Thoracic aorta (tissue), 2 donors: ENCODE measurements at regions not wholly inside any gene's neighbourhood (a gene's known extent, or its start where the extent isn't known, plus 50 kb on each side); places are given as distances from the start of the nearest gene placed in this dataset.

Experiments
- ATAC-seq: fragments of 150-250 bp; one replicate; pipeline ENCODE4 v1.8.0; 2017; ENCODE audit warnings: low read depth; ENCODE audit not compliant: insufficient number of reproducible peaks, low FRiP score
- DNase-seq: peaks from one replicate; pipeline ENCODE4 v3.0.0-alpha.2; 2020; ENCODE audit warnings: low spot score
- H3K27ac ChIP-seq, 2 donors: fragments of 200-600 bp; sonication (generic); 1 replicate in 1 of 2; 2 replicates in 1 of 2; pipeline ENCODE4 v1.5.1; 2016; ENCODE audit warnings: mild to moderate bottlenecking in 2 of 2, moderate library complexity in 2 of 2
- H3K27me3 ChIP-seq: fragments of 200-600 bp; sonication (generic); replicated peaks from 2 replicates; pipeline ENCODE4 v1.6.0; 2016; ENCODE audit warnings: mild to moderate bottlenecking; ENCODE audit not compliant: insufficient read depth
- H3K36me3 ChIP-seq: fragments of 200-600 bp; sonication (generic); one replicate; pipeline ENCODE4 v1.5.1; 2016
- H3K4me1 ChIP-seq, 2 donors: fragments of 200-600 bp; sonication (generic); 1 replicate in 1 of 2; 2 replicates in 1 of 2; pipeline versions ENCODE4 v1.5.1 to v1.6.0; 2016; ENCODE audit warnings: low read depth in 2 of 2, mild to moderate bottlenecking in 1 of 2; ENCODE audit not compliant: control insufficient read depth in 1 of 2
- H3K4me3 ChIP-seq: fragments of 200-600 bp; sonication (generic); 2 replicates; pipeline ENCODE4 v1.5.1; 2016; ENCODE audit warnings: mild to moderate bottlenecking
- H3K9me3 ChIP-seq: fragments of 200-600 bp; sonication (generic); 2 replicates; pipeline ENCODE4 v1.5.1; 2016
- CTCF ChIP-seq: fragments of 200-600 bp; sonication (generic); IDR thresholded peaks from one replicate; pipeline ENCODE4 v1.5.1; 2019; ENCODE audit warnings: antibody characterized with exemption

- H3K9me3 ChIP-seq = no peaks in the 10 kb centered on the region
- no peak overlapping the region for H3K27ac ChIP-seq
- H3K4me3 ChIP-seq = no peak overlapping the region
- no peak for TF ChIP-seq CTCF
- ATAC-seq = no peak
- no peaks in the 10 kb centered on the region for H3K27me3 ChIP-seq
- no peaks in the 10 kb centered on the region for H3K36me3 ChIP-seq
- H3K4me1 ChIP-seq = no peaks in the 10 kb centered on the region
- no peak for DNase-seq
Observed at GRCh38 chr4:124483048-124483906, 229.3 kb downstream of the ANKRD50 start.

- Histone ChIP-seq H3K36me3 (no peaks in the 10 kb centered on the region), H3K4me1 (no peaks in the 10 kb centered on the region), H3K27me3 (no peaks in the 10 kb centered on the region), H3K27ac (no peak overlapping the region), H3K4me3 (no peak overlapping the region), H3K9me3 (no peaks in the 10 kb centered on the region)
- no peak for TF ChIP-seq CTCF
- DNase-seq = no peak
- no peak for ATAC-seq
Observed at GRCh38 chr4:124484008-124484407, 228.5 kb downstream of the ANKRD50 start.

GRCh38 chr4:124484940-124485339, 227.6 kb downstream of the ANKRD50 start:
- DNase-seq (no peak), ATAC-seq (no peak)
- no peak for TF ChIP-seq CTCF
- Histone ChIP-seq H3K27ac (no peak overlapping the region), H3K36me3 (no peaks in the 10 kb centered on the region), H3K9me3 (no peaks in the 10 kb centered on the region), H3K4me3 (no peak overlapping the region), H3K27me3 (no peaks in the 10 kb centered on the region), H3K4me1 (no peaks in the 10 kb centered on the region)

DNA sequence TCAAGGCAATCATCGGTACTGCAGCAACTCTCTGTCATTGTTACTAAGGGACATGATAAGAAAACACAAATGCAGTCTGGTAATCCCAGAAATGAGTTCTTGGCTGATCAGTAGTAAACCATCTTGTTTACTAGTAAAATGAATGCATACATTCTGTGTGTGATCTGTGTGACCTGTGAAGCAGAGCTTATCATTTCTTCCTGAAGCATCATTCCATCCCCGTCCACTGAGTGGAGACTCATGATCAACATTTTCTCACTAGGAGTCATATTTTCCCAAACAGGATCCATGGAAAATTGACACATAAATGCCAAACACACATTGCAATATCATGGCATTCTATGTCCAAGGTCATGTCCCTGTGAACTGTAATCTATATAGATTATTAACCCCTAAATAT, 226.1 kb downstream of the ANKRD50 start:
- ATAC-seq = no peak
- Histone ChIP-seq H3K9me3 (no peaks in the 10 kb centered on the region), H3K27ac (no peak overlapping the region), H3K27me3 (no peaks in the 10 kb centered on the region), H3K4me1 (no peaks in the 10 kb centered on the region), H3K36me3 (no peaks in the 10 kb centered on the region), H3K4me3 (no peak overlapping the region)
- DNase-seq = no peak
- TF ChIP-seq CTCF = no peak

DNA sequence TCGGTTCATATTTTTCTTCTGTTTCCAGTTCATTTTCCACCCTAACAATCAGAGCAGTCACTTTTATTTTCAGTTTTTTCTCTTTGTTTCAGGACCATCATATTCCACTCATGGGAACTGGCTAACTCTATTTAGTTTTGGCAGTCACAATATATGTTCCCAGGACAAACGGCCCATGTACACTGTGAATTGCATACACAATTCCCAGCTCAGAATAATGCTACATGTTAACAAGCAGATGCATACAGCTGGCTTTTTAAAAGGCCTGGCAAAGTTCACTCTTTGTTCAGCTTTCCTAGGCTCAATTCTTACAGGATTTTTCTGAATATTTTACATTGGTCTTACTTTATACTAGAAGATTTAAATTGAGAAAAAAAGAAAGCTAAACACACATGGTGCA, 224.9 kb downstream of the ANKRD50 start:
- no peak for ATAC-seq
- no peak for TF ChIP-seq CTCF
- H3K4me3 ChIP-seq = no peak overlapping the region
- DNase-seq = no peak
- no peak overlapping the region for H3K27ac ChIP-seq
- H3K27me3 ChIP-seq = no peaks in the 10 kb centered on the region
- H3K9me3 ChIP-seq = no peaks in the 10 kb centered on the region
- peaks cover 0 to 3% of the 10 kb centered on the region in 2 donors for H3K4me1 ChIP-seq
- H3K36me3 ChIP-seq = no peaks in the 10 kb centered on the region
